T-cell (primary cell): ENCODE measurements at regions not wholly inside any gene's neighbourhood (a gene's known extent, or its start where the extent isn't known, plus 50 kb on each side); places are given as distances from the start of the nearest gene placed in this dataset.
A peak's percentile ranks its signal among the peaks of the same experiment; 100 is the strongest.

Source experiments
- ATAC-seq, 4 experiments: fragments of 200-7000 bp in 3 of 4; fragments of 150-1000 bp in 1 of 4; cut with Tn5 transposase; replicated peaks in 1 of 4; 1 replicate in 3 of 4; 2 replicates in 1 of 4; pipeline ENCODE4 v1.10.0; 2021; ENCODE audit warnings: moderate library complexity in 3 of 4, mild to moderate bottlenecking in 2 of 4, moderate number of reproducible peaks in 1 of 4
- CTCF ChIA-PET, 2 donors: fragments of 300-600 bp; sonication (Branson Sonifier 250); formaldehyde crosslinking; loops; one replicate each; lab custom pipeline; 2022; ENCODE audit warnings: antibody characterized with exemption in 2 of 2; lab: Charles Lee
- POLR2A ChIA-PET, 2 donors: fragments of 300-600 bp; sonication (Branson Sonifier 250); formaldehyde crosslinking; loops; one replicate each; lab custom pipeline; 2022; ENCODE audit warnings: antibody characterized with exemption in 2 of 2; lab: Charles Lee
- DNase-seq, 35 experiments: peaks; one replicate each; pipeline versions ENCODE4 v3.0.0 to v3.0.0-alpha.2; 2013 to 2023
- H3K27ac ChIP-seq: one replicate; pipeline ENCODE4 v1.5.1; 2013; ENCODE audit warnings: low read length
- H3K27me3 ChIP-seq, 2 experiments: replicated peaks in 1 of 2; 1 replicate in 1 of 2; 2 replicates in 1 of 2; pipeline versions ENCODE4 v1.6.1 to v1.7.0; 2013; ENCODE audit warnings: low read length in 1 of 2, mixed read lengths in 1 of 2; ENCODE audit not compliant: control insufficient read depth in 2 of 2, insufficient read depth in 2 of 2; ENCODE audit errors: extremely low read depth in 1 of 2
- H3K36me3 ChIP-seq, 2 donors: 1 replicate in 1 of 2; 2 replicates in 1 of 2; pipeline versions ENCODE4 v1.6.1 to v1.7.0; 2013; ENCODE audit warnings: low read length in 1 of 2; ENCODE audit not compliant: control insufficient read depth in 2 of 2, insufficient read depth in 1 of 2; ENCODE audit errors: extremely low read depth in 1 of 2
- H3K4me1 ChIP-seq, 2 experiments: 1 replicate in 1 of 2; 2 replicates in 1 of 2; pipeline versions ENCODE4 v1.6.1 to v1.7.0; 2013; ENCODE audit warnings: low read length in 2 of 2, mixed read lengths in 1 of 2; ENCODE audit not compliant: insufficient read depth in 2 of 2, control insufficient read depth in 1 of 2; ENCODE audit errors: extremely low read depth in 1 of 2
- H3K4me3 ChIP-seq, 2 donors: 1 replicate in 1 of 2; 2 replicates in 1 of 2; pipeline versions ENCODE4 v1.5.1 to v1.7.0; 2013; ENCODE audit warnings: mild to moderate bottlenecking in 2 of 2, low read length in 1 of 2, moderate library complexity in 1 of 2; ENCODE audit not compliant: control insufficient read depth in 1 of 2; ENCODE audit errors: extremely low read depth in 1 of 2
- H3K9me3 ChIP-seq: 2 replicates; pipeline ENCODE4 v1.7.0; 2013
- H3K27ac Mint-ChIP-seq, 2 donors: one replicate each; pipeline ENCODE4 v1.8.0; 2020 to 2021; ENCODE audit warnings: mild to moderate bottlenecking in 2 of 2, mixed read lengths in 2 of 2
- H3K27me3 Mint-ChIP-seq, 2 donors: one replicate each; pipeline ENCODE4 v1.8.0; 2021 to 2022; ENCODE audit warnings: mixed read lengths in 2 of 2
- H3K36me3 Mint-ChIP-seq: one replicate; pipeline ENCODE4 v1.8.0; 2021; ENCODE audit warnings: mixed read lengths
- H3K4me1 Mint-ChIP-seq, 3 donors: one replicate each; pipeline ENCODE4 v1.8.0; 2020 to 2022; ENCODE audit warnings: mixed read lengths in 3 of 3, mild to moderate bottlenecking in 1 of 3
- H3K4me3 Mint-ChIP-seq, 3 donors: one replicate each; pipeline ENCODE4 v1.8.0; 2020 to 2022; ENCODE audit warnings: mild to moderate bottlenecking in 3 of 3, mixed read lengths in 3 of 3, moderate library complexity in 3 of 3
- H3K9me3 Mint-ChIP-seq, 3 donors: one replicate each; pipeline ENCODE4 v1.8.0; 2020 to 2022; ENCODE audit warnings: mixed read lengths in 3 of 3
- WGBS: methylation state at CpG from one replicate; pipeline ENCODE4 v1.1.5; 2013; ENCODE audit warnings: missing lambda C conversion rate; ENCODE audit not compliant: insufficient coverage; 5-methylcytosine and 5-hydroxymethylcytosine counted together

DNA sequence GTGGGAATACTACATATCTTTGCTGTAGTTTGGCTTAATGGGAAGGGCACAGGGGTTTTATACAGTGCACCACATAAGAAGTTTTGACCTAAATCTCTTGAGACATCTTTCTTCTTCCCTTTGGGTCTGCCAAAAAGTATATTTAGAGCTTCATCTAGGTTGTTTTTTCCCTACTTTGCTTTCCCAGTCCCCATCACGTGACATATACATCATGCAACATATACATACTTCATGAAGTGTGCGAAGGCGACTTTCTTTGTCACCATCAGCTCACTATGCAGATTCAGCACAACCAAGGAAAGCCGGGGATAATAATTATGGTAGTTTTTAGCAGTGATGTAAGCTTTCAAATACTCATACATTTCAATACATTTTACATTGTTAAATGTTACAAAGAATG is 177.1 kb upstream of the PPP1R3A start:
- WGBS = no CpG with 5 or more reads among the region's 4 CpGs
- ATAC-seq (no peak), DNase-seq (no peak)
- ChIA-PET CTCF (interaction anchor here in 1 of 2 donors (0.7 kb wide), 1 partner anchor 12 kb away, joined by 3 read pairs; no protein-coding TSS in a partner anchor), POLR2A (no interaction called here)
- Histone ChIP-seq H3K27me3 (peaks cover 0 to 3% of the 10 kb centered on the region in 2 experiments), H3K27ac (no peak overlapping the region), H3K4me3 (no peak overlapping the region), H3K4me1 (no peaks in the 10 kb centered on the region), H3K9me3 (no peaks in the 10 kb centered on the region), H3K36me3 (no peaks in the 10 kb centered on the region)
- Mint-ChIP-seq H3K4me1 (no peaks in the 10 kb centered on the region), H3K36me3 (no peaks in the 10 kb centered on the region), H3K4me3 (no peak overlapping the region), H3K27me3 (peaks cover 23 to 26% of the 10 kb centered on the region in 2 donors), H3K9me3 (peaks cover 0 to 3% (median 0%) of the 10 kb centered on the region in 3 donors), H3K27ac (no peak overlapping the region)

DNA sequence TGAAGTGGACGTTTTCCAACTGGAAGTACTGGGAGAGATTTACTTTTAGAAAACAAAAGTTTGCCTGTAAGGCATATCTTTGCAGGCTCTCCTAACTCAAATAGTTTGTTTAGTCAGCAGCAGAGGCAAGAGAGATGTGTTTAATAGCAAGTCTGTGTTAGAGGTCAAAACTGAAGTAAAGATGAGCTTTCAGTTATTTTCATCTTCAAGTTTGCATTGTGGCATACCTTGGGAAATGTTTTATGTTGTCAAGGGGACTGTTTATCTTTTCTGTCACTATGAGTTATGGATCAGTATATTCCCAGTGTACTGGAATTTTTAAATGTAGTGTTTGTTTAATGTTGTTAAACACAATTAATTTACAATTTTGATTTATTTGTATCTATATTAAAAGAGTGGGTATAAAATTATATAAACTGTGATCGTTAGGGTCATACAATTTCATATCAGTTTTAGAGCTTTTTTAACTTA is 169.7 kb upstream of the PPP1R3A start:
- no peak overlapping the region for H3K4me3 ChIP-seq
- Mint-ChIP-seq H3K4me3 (peak overlapping the region in 1 of 3 donors; percentile 80), H3K27me3 (peaks cover 45 to 49% of the 10 kb centered on the region in 2 donors), H3K36me3 (no peaks in the 10 kb centered on the region), H3K9me3 (no peaks in the 10 kb centered on the region), H3K27ac (no peak overlapping the region), H3K4me1 (peaks cover 24 to 34% (median 30%) of the 10 kb centered on the region in 3 donors)
- ChIA-PET POLR2A (no interaction called here), CTCF (no interaction called here)
- H3K9me3 ChIP-seq = no peaks in the 10 kb centered on the region
- WGBS = 70% methylated on average over 1 of the region's 2 CpGs
- ATAC-seq = no peak
- no peak overlapping the region for H3K27ac ChIP-seq
- DNase-seq = no peak
- no peaks in the 10 kb centered on the region for H3K36me3 ChIP-seq
- H3K4me1 ChIP-seq = peaks cover 3 to 32% of the 10 kb centered on the region in 2 experiments
- peaks cover 9 to 44% of the 10 kb centered on the region in 2 experiments for H3K27me3 ChIP-seq

DNA sequence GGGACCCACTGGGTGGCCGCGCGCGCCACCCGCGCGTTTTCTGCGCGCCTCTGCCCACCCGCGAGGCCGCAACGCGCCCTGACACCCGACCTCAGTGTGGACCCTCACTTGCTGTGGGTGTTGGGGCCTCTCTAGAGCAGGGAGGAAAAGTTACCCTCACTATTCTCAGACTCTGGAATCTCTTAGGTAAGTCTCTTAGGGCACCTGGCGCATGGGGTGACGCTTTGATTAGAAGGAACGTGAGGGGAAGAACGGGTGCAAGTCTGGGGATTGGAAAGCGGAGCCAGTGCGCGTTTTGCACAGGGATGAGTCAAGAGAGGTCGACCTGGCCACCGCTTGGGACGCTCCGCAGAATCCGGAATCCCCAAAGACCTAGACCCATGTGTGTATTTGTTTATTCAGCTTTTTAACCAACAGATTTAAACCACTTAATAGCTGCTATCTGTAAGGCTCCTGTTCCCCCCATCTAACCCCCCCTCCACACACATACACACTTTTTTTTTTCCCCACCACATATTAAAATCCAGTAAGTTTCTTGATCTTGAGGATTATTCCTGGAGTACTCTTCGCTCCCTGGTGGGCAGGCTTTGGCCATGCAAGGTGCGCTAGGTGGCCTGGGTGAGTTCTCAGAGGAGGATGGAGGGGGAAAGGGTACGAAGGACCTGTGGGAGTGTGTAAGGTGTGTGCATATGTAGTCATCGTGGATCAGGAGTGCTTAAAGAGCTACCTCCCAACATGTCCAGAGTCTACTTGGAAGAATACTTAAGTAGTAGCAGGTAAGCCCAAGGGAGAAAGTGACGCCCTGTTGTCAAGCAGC is 169.1 kb upstream of the PPP1R3A start:
- peak overlapping the region; percentile 4 to 80 (median 11) for H3K4me3 Mint-ChIP-seq
- H3K27me3 Mint-ChIP-seq = peaks cover 48 to 53% of the 10 kb centered on the region in 2 donors
- ChIA-PET POLR2A (no interaction called here), CTCF (no interaction called here)
- no peak overlapping the region for H3K27ac ChIP-seq
- no peaks in the 10 kb centered on the region for H3K9me3 ChIP-seq
- no peak overlapping the region for H3K4me3 ChIP-seq
- no peak for DNase-seq
- peaks cover 3 to 38% of the 10 kb centered on the region in 2 experiments for H3K4me1 ChIP-seq
- no peaks in the 10 kb centered on the region for H3K9me3 Mint-ChIP-seq
- no peak for ATAC-seq
- peaks cover 24 to 39% (median 35%) of the 10 kb centered on the region in 3 donors for H3K4me1 Mint-ChIP-seq
- no peaks in the 10 kb centered on the region for H3K36me3 ChIP-seq
- H3K27me3 ChIP-seq = peaks cover 13 to 51% of the 10 kb centered on the region in 2 experiments
- no peak overlapping the region for H3K27ac Mint-ChIP-seq
- WGBS = 33% methylated on average over 3 of the region's 32 CpGs
- H3K36me3 Mint-ChIP-seq = no peaks in the 10 kb centered on the region

DNA sequence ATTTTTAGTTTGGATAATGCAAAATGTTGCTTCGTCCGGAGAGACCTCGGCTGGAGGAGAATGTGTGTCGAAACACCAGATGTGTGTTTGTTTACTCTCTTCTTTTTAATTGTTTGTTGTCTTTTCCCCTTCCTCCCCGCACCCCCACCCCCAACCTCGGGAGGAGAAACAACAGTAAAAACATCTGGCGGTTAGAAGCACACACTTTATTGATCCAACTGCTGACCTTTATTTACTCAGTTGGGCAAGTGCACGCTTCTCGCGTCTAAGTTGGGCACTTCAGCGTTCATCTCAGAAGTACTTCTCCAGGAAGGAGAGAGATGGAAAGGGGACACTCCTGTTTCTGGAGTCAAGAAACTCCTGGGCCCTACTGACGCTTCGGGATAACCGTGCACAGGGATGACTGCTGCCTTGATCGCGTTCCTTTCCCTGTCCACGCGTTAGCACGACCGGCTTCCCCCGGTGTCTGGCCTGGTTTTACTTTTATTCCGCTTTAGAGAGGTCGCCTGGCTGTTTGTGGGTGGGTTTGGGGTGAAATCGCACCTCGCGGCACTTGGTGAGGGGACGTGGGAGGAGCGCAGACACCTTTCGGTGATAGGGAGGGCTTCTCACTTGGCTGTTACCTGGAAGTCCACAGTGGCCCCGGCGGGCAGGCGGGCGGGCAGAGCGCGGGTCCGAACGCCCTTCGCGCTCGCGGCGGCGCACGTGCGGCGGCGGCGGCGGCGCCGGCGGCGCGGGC is 168.3 kb upstream of the PPP1R3A start:
- POLR2A ChIA-PET = no interaction called here
- Mint-ChIP-seq H3K9me3 (no peaks in the 10 kb centered on the region), H3K27ac (no peak overlapping the region), H3K27me3 (peaks cover 51 to 53% of the 10 kb centered on the region in 2 donors), H3K4me3 (peak overlapping the region; percentile 77 to 81 (median 80)), H3K4me1 (peaks cover 24 to 43% (median 39%) of the 10 kb centered on the region in 3 donors), H3K36me3 (no peaks in the 10 kb centered on the region)
- CTCF ChIA-PET = no interaction called here
- ATAC-seq (no peak), DNase-seq (no peak)
- 2% methylated on average over 38 of the region's 54 CpGs for WGBS
- Histone ChIP-seq H3K4me1 (peaks cover 3 to 42% of the 10 kb centered on the region in 2 experiments), H3K27me3 (peaks cover 17 to 54% of the 10 kb centered on the region in 2 experiments), H3K27ac (no peak overlapping the region), H3K9me3 (no peaks in the 10 kb centered on the region), H3K36me3 (no peaks in the 10 kb centered on the region), H3K4me3 (peak overlapping the region; percentile 17 to 33)

DNA sequence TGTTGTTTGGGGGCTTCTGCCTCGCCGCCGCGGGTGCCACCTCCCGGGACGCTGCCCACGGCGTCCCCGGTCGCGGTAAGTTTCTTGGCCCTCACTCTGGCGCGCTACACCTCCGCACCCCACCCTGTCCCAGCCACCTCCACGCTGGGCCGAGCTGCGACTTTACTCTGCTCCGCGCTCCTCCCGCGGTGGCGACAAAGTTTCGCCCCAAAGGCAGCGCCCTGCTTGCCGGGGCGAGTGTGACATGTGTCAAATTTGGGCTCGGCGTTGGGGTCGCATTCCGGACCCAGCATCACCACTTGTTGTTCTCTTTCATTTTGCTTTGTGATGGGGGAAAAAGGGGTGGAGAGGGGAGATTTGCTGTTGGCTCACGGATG is 167.7 kb upstream of the PPP1R3A start:
- CTCF ChIA-PET = no interaction called here
- WGBS = under 1% methylated on average over 26 of the region's 31 CpGs
- Histone ChIP-seq H3K9me3 (no peaks in the 10 kb centered on the region), H3K4me1 (peaks cover 3 to 42% of the 10 kb centered on the region in 2 experiments), H3K27ac (no peak overlapping the region), H3K27me3 (peaks cover 17 to 56% of the 10 kb centered on the region in 2 experiments), H3K4me3 (peak overlapping the region in 1 of 2 donors; percentile 17), H3K36me3 (no peaks in the 10 kb centered on the region)
- Mint-ChIP-seq H3K27me3 (peaks cover 56 to 58% of the 10 kb centered on the region in 2 donors), H3K9me3 (no peaks in the 10 kb centered on the region), H3K36me3 (no peaks in the 10 kb centered on the region), H3K4me3 (peak overlapping the region; percentile 77 to 81 (median 80)), H3K4me1 (peaks cover 24 to 43% (median 41%) of the 10 kb centered on the region in 3 donors), H3K27ac (no peak overlapping the region)
- POLR2A ChIA-PET = no interaction called here
- ATAC-seq (peak in 2 of 4 experiments; percentile 11 to 30), DNase-seq (no peak)
